ENCODE measurements at regions not wholly inside any gene's neighbourhood (a gene's known extent, or its start where the extent isn't known, plus 50 kb on each side); places are given as distances from the start of the nearest gene placed in this dataset.
A peak's percentile ranks its signal among the peaks of the same experiment; 100 is the strongest.
"Not testable (repeated sequence)": the region's sequence is repeated elsewhere in the genome, so short reads cannot be mapped to it uniquely, and the experiment has no call there.

DNA sequence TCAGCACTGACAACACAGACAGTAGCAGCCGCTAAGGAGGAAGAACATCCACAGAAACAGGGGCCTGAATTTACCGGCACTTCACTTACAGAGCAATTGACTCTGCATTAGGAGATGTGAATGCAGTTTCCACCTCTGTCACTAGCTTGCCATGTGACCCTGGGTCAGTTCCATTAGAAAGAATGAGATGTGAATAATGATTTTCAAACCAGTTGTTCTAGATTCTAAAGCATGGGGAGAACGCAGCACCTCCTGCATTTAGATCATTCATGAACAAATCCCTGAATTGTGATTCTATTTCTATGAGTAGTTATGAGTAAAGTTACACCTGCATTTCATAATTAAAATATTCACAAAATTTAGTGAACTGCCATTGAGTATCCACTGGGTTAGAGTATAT lies 197.3 kb upstream of the EXOC2 start:
- H3K36me3 Mint-ChIP-seq: no peaks in the 10 kb centered on the region

DNA sequence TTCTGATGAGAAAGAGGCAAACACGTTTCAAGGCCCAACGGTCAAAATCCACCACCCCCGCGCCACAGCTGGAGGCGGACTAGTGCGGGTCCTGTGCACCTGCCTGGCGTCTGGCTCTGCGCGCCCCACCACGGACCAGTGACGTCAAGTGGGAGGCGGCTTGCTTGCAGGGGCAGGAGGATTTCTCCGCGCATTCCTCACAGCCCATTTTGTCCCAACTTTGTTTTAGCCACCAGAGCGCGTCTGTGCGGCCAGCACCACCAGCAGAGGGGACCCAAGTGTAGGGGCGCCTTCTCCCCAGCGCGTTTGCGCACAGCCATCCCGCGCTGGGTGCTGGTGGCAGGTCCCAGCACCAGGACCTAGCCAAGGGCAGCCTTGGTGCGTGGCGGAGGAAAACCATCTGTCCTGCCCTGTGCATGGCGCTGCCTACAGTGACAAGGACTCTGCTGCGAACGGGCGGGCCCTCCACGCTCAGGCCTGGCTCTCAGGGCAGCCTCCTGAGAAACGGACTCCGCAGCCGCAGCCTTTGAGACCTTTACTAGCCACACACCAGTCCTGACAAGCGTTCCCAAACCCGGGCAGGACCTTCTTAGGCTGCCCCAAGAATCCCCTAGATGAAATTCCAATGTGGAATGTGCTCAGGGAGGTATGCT lies 194.8 kb upstream of the EXOC2 start:
- ChIA-PET POLR2A (no interaction called here), CTCF (no interaction called here)
- H3K4me3 Mint-ChIP-seq: no peak overlapping the region
- no peaks in the 10 kb centered on the region for H3K9me3 Mint-ChIP-seq
- no peak overlapping the region for H3K27ac Mint-ChIP-seq
- no peaks in the 10 kb centered on the region for H3K27me3 Mint-ChIP-seq (ENCODE audit: low read depth)
- peak; percentile 34; the same call in 1 of the 2 replicates for ATAC-seq
- H3K4me1 Mint-ChIP-seq: no peaks in the 10 kb centered on the region
- TF ChIP-seq, protein P1, sequence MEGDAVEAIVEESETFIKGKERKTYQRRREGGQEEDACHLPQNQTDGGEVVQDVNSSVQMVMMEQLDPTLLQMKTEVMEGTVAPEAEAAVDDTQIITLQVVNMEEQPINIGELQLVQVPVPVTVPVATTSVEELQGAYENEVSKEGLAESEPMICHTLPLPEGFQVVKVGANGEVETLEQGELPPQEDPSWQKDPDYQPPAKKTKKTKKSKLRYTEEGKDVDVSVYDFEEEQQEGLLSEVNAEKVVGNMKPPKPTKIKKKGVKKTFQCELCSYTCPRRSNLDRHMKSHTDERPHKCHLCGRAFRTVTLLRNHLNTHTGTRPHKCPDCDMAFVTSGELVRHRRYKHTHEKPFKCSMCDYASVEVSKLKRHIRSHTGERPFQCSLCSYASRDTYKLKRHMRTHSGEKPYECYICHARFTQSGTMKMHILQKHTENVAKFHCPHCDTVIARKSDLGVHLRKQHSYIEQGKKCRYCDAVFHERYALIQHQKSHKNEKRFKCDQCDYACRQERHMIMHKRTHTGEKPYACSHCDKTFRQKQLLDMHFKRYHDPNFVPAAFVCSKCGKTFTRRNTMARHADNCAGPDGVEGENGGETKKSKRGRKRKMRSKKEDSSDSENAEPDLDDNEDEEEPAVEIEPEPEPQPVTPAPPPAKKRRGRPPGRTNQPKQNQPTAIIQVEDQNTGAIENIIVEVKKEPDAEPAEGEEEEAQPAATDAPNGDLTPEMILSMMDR (IDR thresholded peaks at IDR 0.05): no peak
- TF ChIP-seq MYBL2 (CRISPR knock-in tag; IDR thresholded peaks at IDR 0.05): no peak
- TF ChIP-seq ESRRA (CRISPR knock-in tag; IDR thresholded peaks at IDR 0.05; ENCODE audit: borderline replicate concordance): no peak
- no peak for TF ChIP-seq EMX1 (CRISPR knock-in tag; IDR thresholded peaks at IDR 0.05)
- no peak for TF ChIP-seq ZNF263 (CRISPR knock-in tag; IDR thresholded peaks at IDR 0.05; ENCODE audit: low read depth)
- no peaks in the 10 kb centered on the region for H3K36me3 Mint-ChIP-seq
- DNase-seq (ENCODE audit: low spot score): no peak

More for the DNA sequence above, 197.3 kb upstream of the EXOC2 start:
- Mint-ChIP-seq H3K27me3 (ENCODE audit: low read depth) (no peaks in the 10 kb centered on the region), H3K27ac (no peak overlapping the region), H3K9me3 (no peaks in the 10 kb centered on the region), H3K4me1 (no peaks in the 10 kb centered on the region), H3K4me3 (no peak overlapping the region)
- ChIA-PET CTCF (no interaction called here), POLR2A (no interaction called here)
- TF ChIP-seq, protein P2, sequence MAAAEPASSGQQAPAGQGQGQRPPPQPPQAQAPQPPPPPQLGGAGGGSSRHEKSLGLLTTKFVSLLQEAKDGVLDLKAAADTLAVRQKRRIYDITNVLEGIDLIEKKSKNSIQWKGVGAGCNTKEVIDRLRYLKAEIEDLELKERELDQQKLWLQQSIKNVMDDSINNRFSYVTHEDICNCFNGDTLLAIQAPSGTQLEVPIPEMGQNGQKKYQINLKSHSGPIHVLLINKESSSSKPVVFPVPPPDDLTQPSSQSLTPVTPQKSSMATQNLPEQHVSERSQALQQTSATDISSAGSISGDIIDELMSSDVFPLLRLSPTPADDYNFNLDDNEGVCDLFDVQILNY (CRISPR knock-in tag; IDR thresholded peaks at IDR 0.05): no peak
- TF ChIP-seq ZNF138 (CRISPR knock-in tag; conservative IDR thresholded peaks at IDR 0.05): no peak
- no peak for ATAC-seq
- no peak for DNase-seq (ENCODE audit: low spot score)

DNA sequence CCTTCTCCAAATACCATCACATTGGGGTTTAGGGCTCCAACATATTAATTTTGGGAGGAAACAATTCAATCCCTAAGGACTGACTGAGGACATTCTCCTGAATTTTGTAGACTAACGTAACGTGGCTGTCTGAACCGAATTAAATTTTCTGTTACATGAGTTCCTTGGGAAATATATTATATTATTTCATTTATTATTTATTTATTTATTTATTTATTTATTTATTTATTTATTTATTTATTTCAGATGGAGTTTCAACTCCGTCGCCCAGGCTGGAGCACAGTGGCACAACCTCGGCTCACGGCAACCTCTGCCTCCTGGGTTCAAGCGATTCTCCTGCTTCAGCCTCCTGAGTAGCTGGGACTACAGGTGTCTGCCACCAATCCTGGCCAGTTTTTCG lies 193.2 kb upstream of the EXOC2 start:
- ATAC-seq; POLR2A ChIA-PET; CTCF ChIA-PET; H3K36me3 Mint-ChIP-seq; H3K4me1 Mint-ChIP-seq; H3K4me3 Mint-ChIP-seq; DNase-seq (ENCODE audit: low spot score); H3K27ac Mint-ChIP-seq; H3K27me3 Mint-ChIP-seq (ENCODE audit: low read depth); H3K9me3 Mint-ChIP-seq: not testable (repeated sequence)
- peak; percentile 58; the same call in 1 of the 2 replicates for TF ChIP-seq HMGA2 (CRISPR knock-in tag; IDR thresholded peaks at IDR 0.05)

DNA sequence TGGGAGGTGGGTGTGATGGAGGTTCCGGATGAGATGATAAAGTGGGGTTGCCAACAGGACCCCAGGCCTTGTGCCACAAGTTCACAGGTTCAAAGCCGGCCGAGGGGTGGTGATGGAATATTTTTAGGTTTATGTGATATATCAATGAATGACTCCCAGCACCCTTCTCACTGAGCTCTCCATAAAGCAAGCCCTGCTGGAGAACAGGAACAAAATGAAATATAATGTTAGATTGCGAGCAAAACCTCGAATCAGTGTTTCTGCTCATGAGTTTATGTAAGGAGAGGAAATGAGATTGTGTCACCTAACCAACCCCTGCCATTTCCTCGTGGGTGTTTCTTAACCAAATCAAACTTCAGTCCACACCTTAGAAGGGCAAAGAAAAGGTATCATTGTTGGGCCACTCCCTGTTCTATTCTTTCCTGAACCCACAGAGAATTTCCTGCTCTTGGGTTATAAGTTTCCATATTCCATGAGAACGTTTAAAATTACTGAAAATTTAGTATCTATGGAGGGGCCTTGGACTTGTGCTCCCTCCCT lies 192.2 kb upstream of the EXOC2 start:
- ATAC-seq: no peak
- CTCF ChIA-PET: no interaction called here
- TF ChIP-seq GTF2I (CRISPR knock-in tag; conservative IDR thresholded peaks at IDR 0.05) (no peak), TEAD1 (CRISPR knock-in tag; IDR thresholded peaks at IDR 0.05) (no peak), MYBL2 (CRISPR knock-in tag; IDR thresholded peaks at IDR 0.05) (no peak), NFYB (CRISPR knock-in tag; conservative IDR thresholded peaks at IDR 0.05; ENCODE audit: low read depth) (no peak), SP1 (CRISPR knock-in tag; conservative IDR thresholded peaks at IDR 0.05) (no peak)
- TF ChIP-seq, protein P3, sequence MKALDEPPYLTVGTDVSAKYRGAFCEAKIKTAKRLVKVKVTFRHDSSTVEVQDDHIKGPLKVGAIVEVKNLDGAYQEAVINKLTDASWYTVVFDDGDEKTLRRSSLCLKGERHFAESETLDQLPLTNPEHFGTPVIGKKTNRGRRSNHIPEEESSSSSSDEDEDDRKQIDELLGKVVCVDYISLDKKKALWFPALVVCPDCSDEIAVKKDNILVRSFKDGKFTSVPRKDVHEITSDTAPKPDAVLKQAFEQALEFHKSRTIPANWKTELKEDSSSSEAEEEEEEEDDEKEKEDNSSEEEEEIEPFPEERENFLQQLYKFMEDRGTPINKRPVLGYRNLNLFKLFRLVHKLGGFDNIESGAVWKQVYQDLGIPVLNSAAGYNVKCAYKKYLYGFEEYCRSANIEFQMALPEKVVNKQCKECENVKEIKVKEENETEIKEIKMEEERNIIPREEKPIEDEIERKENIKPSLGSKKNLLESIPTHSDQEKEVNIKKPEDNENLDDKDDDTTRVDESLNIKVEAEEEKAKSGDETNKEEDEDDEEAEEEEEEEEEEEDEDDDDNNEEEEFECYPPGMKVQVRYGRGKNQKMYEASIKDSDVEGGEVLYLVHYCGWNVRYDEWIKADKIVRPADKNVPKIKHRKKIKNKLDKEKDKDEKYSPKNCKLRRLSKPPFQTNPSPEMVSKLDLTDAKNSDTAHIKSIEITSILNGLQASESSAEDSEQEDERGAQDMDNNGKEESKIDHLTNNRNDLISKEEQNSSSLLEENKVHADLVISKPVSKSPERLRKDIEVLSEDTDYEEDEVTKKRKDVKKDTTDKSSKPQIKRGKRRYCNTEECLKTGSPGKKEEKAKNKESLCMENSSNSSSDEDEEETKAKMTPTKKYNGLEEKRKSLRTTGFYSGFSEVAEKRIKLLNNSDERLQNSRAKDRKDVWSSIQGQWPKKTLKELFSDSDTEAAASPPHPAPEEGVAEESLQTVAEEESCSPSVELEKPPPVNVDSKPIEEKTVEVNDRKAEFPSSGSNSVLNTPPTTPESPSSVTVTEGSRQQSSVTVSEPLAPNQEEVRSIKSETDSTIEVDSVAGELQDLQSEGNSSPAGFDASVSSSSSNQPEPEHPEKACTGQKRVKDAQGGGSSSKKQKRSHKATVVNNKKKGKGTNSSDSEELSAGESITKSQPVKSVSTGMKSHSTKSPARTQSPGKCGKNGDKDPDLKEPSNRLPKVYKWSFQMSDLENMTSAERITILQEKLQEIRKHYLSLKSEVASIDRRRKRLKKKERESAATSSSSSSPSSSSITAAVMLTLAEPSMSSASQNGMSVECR (CRISPR knock-in tag; IDR thresholded peaks at IDR 0.05; ENCODE audit: borderline replicate concordance): no peak
- TF ChIP-seq, protein P2 (CRISPR knock-in tag; IDR thresholded peaks at IDR 0.05): no peak
- TF ChIP-seq, protein P4, sequence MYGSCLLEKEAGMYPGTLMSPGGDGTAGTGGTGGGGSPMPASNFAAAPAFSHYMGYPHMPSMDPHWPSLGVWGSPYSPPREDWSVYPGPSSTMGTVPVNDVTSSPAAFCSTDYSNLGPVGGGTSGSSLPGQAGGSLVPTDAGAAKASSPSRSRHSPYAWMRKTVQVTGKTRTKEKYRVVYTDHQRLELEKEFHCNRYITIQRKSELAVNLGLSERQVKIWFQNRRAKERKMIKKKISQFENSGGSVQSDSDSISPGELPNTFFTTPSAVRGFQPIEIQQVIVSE (CRISPR knock-in tag; IDR thresholded peaks at IDR 0.05; ENCODE audit: borderline replicate concordance): no peak
- TF ChIP-seq, protein P5, sequence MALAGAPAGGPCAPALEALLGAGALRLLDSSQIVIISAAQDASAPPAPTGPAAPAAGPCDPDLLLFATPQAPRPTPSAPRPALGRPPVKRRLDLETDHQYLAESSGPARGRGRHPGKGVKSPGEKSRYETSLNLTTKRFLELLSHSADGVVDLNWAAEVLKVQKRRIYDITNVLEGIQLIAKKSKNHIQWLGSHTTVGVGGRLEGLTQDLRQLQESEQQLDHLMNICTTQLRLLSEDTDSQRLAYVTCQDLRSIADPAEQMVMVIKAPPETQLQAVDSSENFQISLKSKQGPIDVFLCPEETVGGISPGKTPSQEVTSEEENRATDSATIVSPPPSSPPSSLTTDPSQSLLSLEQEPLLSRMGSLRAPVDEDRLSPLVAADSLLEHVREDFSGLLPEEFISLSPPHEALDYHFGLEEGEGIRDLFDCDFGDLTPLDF (CRISPR knock-in tag; IDR thresholded peaks at IDR 0.05): no peak

More for the DNA sequence above, 192.2 kb upstream of the EXOC2 start:
- Mint-ChIP-seq H3K4me3 (no peak overlapping the region), H3K4me1 (peaks cover 5% of the 10 kb centered on the region), H3K27ac (no peak overlapping the region), H3K9me3 (no peaks in the 10 kb centered on the region), H3K27me3 (ENCODE audit: low read depth) (no peaks in the 10 kb centered on the region), H3K36me3 (no peaks in the 10 kb centered on the region)
- POLR2A ChIA-PET: no interaction called here
- no peak for DNase-seq (ENCODE audit: low spot score)
